Retinal pigment epithelial cell (primary cell): ENCODE measurements at regions not wholly inside any gene's neighbourhood (a gene's known extent, or its start where the extent isn't known, plus 50 kb on each side); places are given as distances from the start of the nearest gene placed in this dataset.
A peak's percentile ranks its signal among the peaks of the same experiment; 100 is the strongest.

ENCODE experiments used
- DNase-seq: peaks from one replicate; pipeline ENCODE4 v3.0.0-alpha.2; 2010; ENCODE audit warnings: low read depth
- H3K4me3 ChIP-seq: 2 replicates; pipeline ENCODE4 v1.5.1; 2011; ENCODE audit warnings: mild to moderate bottlenecking, low read length, control low read depth, moderate library complexity
- CTCF ChIP-seq: conservative IDR thresholded peaks from 2 replicates; pipeline ENCODE4 v1.5.1; 2011; ENCODE audit warnings: low read depth, low read length, control low read depth, inconsistent platforms

- no peak for TF ChIP-seq CTCF
- no peak overlapping the region for H3K4me3 ChIP-seq
- DNase-seq, result no peak
Observed at GRCh38 chr15:91622235-91622634, 231.3 kb upstream of the SLCO3A1 start.

GRCh38 chr15:91622711-91623342 lies 230.7 kb upstream of the SLCO3A1 start:
- TF ChIP-seq CTCF, result no peak
- no peak overlapping the region for H3K4me3 ChIP-seq
- DNase-seq, result peak; percentile 30

DNA sequence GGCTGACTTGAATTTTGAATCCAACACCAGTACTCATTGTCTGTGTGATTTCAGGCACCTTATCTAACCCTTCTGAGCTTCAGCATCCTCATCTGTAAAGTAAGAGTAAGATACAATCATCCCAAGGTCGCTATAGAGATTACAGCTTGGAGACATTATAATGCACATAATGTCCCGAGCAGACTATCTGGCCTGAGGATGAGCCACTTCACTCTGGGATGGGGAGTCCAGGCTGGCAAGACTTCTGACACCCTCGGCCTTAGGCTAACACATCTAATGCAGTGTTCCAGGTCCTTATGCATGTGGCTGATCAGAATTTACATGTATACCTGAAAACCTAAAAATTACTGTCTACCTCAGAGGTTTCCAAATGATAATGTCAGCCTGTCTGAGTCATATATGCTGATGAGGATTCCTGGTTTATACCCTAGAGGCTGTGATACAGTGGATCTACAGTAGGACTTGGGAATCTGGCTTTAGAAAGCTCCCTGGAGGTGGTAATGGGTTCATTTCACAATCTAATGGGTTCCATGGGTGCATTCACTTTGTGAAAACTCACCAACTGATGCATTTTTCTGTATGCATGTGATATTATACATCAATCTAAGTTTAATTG lies 229.0 kb upstream of the SLCO3A1 start:
- no peak for DNase-seq
- no peak for TF ChIP-seq CTCF
- no peak overlapping the region for H3K4me3 ChIP-seq

DNA sequence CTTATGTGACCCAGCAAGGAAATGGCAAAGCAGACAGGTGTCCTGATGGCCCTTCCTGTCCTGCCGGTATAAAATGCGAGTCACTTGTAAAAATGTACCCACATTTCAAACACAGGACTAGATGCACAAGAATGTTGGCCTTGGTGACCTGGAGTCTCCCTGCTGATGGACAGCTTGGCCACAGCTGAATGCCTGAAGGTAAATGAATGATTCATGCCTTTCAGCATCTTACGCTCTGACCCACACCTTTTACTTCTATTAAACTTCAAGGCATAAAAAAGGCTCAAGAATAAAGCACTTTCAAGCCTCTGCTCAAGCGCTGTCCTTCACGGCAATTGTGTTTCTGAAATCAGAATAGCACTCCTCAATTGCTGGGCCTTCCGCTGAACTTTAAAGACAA lies 228.0 kb upstream of the SLCO3A1 start:
- DNase-seq, result no peak
- no peak overlapping the region for H3K4me3 ChIP-seq
- TF ChIP-seq CTCF, result no peak

DNA sequence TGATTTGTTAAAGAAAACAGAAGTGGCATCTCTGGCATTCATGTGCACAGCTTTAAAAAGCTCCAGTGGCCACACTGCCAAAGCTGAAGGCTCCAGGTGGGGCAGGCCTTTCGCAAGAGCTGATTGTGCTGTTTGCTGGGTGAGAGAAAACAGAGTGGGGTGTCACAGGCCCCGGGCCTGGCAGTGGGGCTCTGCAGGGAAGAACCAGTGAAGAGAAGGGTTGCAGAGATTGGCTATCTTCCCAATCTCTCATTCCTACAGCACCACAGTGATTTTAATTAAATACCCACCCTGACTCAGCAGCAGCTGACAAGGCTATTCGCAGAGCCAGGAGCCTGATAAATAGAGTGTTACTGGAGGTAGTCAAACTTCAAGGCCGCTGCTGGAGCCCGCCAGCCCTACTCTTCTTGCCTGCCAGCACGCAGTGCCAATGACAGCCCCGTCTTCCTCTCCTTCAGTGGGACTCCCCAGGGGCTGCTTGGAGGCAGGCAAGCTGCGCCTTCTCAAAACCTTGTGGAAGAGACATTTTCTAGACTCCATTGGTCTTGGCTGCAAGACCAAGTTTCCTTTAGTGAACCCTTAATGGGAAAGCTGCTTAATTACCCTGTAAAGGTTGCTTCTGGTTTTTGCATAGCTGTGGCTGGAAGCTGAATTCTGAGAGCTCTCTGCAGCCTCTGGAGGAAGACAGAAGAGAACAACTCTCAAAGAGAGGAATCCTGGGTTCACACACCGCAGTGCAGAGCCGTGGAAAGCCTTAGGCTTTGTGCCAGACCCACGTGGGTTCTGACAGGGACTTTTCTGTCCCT lies 225.8 kb upstream of the SLCO3A1 start:
- no peak for TF ChIP-seq CTCF
- no peak overlapping the region for H3K4me3 ChIP-seq
- DNase-seq, result peak; percentile 80

DNA sequence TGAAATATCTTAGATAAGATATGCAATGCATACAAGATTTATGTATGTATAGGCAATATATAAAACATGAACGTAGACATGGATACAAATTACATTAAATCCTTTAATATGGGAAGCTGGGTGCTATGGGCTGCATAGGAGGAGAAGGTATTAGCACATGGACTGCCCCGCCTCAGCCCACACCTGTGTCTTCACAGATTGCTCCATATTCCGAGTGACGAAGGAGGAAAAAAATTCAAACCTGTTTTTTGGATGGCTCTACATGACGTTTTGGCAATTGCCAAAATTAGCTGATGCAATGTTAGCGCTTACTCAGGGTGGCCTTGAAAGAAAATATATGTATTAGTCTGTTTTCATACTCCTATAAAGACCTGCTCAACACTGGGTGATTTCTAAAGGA lies 223.4 kb upstream of the SLCO3A1 start:
- no peak for TF ChIP-seq CTCF

More for the DNA sequence above, 223.4 kb upstream of the SLCO3A1 start:
- no peak overlapping the region for H3K4me3 ChIP-seq
- no peak for DNase-seq
